HG03280 (cell line): ENCODE measurements at regions not wholly inside any gene's neighbourhood (a gene's known extent, or its start where the extent isn't known, plus 50 kb on each side); places are given as distances from the start of the nearest gene placed in this dataset.

Experiments used
- ATAC-seq: cut with Tn5 transposase; IDR thresholded peaks from one replicate; pipeline ENCODE4 v1.9.1; 2021; ENCODE audit warnings: mild to moderate bottlenecking, moderate library complexity; ENCODE audit not compliant: unreplicated experiment

GRCh38 chr5:96340357-96340756 is 92.7 kb downstream of the PCSK1 start:
- ATAC-seq: no peak

- ATAC-seq: no peak
Measured at GRCh38 chr5:96339862-96340261, 93.2 kb downstream of the PCSK1 start.

GRCh38 chr5:96338624-96339415 is 94.2 kb downstream of the PCSK1 start:
- no peak for ATAC-seq

- ATAC-seq: peak; percentile 53
Measured at GRCh38 chr5:96338091-96338490, 95.0 kb downstream of the PCSK1 start.

GRCh38 chr5:96337048-96337781 is 95.8 kb downstream of the PCSK1 start:
- no peak for ATAC-seq

- ATAC-seq: peak; percentile 59
Measured at GRCh38 chr5:96336351-96336985, 96.6 kb downstream of the PCSK1 start.

GRCh38 chr5:96335873-96336272 is 97.2 kb downstream of the PCSK1 start:
- ATAC-seq: no peak

- no peak for ATAC-seq
Measured at GRCh38 chr5:96333391-96333790, 99.7 kb downstream of the PCSK1 start.

- ATAC-seq: no peak
Measured at GRCh38 chr5:96332535-96333366, 100.3 kb downstream of the PCSK1 start.

GRCh38 chr5:96331681-96332361 is 101.2 kb downstream of the PCSK1 start:
- ATAC-seq: no peak

GRCh38 chr5:96331210-96331609 is 101.8 kb downstream of the PCSK1 start:
- ATAC-seq: no peak

GRCh38 chr5:96330530-96331140 is 102.4 kb downstream of the PCSK1 start:
- no peak for ATAC-seq

GRCh38 chr5:96329886-96330529 is 103.0 kb downstream of the PCSK1 start:
- ATAC-seq: no peak

GRCh38 chr5:96329289-96329688 is 103.8 kb downstream of the PCSK1 start:
- ATAC-seq: no peak

- no peak for ATAC-seq
Measured at GRCh38 chr5:96327722-96328121, 105.3 kb downstream of the PCSK1 start.

- ATAC-seq: peak; percentile 94
Measured at GRCh38 chr5:96326902-96327301, 106.1 kb downstream of the PCSK1 start.

GRCh38 chr5:96324708-96325107 is 108.3 kb downstream of the PCSK1 start:
- no peak for ATAC-seq

- no peak for ATAC-seq
Measured at GRCh38 chr5:96322865-96323264, 110.2 kb downstream of the PCSK1 start.

- ATAC-seq: no peak
Measured at GRCh38 chr5:96322217-96322616, 110.8 kb downstream of the PCSK1 start.
